Smooth muscle cell (in vitro differentiated cells): ENCODE measurements at regions not wholly inside any gene's neighbourhood (a gene's known extent, or its start where the extent isn't known, plus 50 kb on each side); places are given as distances from the start of the nearest gene placed in this dataset.
"Not testable (repeated sequence)": the region's sequence is repeated elsewhere in the genome, so short reads cannot be mapped to it uniquely, and the experiment has no call there.

Source experiments
- DNase-seq: peaks from one replicate; lab custom pipeline; 2025; ENCODE audit not compliant: unreplicated experiment; lab: John Stamatoyannopoulos, UW
- H2AFZ ChIP-seq: fragments of 200-600 bp; sonication (generic); 2 replicates; pipeline ENCODE4 v1.6.0; 2016; ENCODE audit warnings: antibody characterized with exemption, low read depth, mild to moderate bottlenecking
- H3F3A ChIP-seq: fragments of 200-600 bp; sonication (generic); 2 replicates; pipeline ENCODE4 v1.6.0; 2017; ENCODE audit warnings: antibody characterized with exemption, low read depth
- H3K27ac ChIP-seq: fragments of 200-600 bp; sonication (generic); 2 replicates; pipeline ENCODE4 v1.5.1; 2016; ENCODE audit warnings: low read depth, mild to moderate bottlenecking
- H3K27me3 ChIP-seq: fragments of 200-600 bp; sonication (generic); 2 replicates; pipeline ENCODE4 v1.6.1; 2016; ENCODE audit warnings: low read depth, mild to moderate bottlenecking
- H3K36me3 ChIP-seq: fragments of 200-600 bp; sonication (generic); 2 replicates; pipeline ENCODE4 v1.5.1; 2016; ENCODE audit warnings: low read depth
- H3K4me1 ChIP-seq: fragments of 200-600 bp; sonication (generic); 2 replicates; pipeline ENCODE4 v1.5.1; 2016; ENCODE audit warnings: low read depth
- H3K4me2 ChIP-seq: fragments of 200-600 bp; sonication (generic); 2 replicates; pipeline ENCODE4 v1.6.0; 2016; ENCODE audit warnings: mild to moderate bottlenecking
- H3K4me3 ChIP-seq: fragments of 200-600 bp; sonication (generic); 2 replicates; pipeline ENCODE4 v1.5.1; 2016; ENCODE audit warnings: mild to moderate bottlenecking
- H3K79me2 ChIP-seq: fragments of 200-600 bp; sonication (generic); 2 replicates; pipeline ENCODE4 v1.6.0; 2016; ENCODE audit warnings: low read depth, mild to moderate bottlenecking
- H3K9ac ChIP-seq: fragments of 200-600 bp; sonication (generic); 2 replicates; pipeline ENCODE4 v1.6.0; 2016; ENCODE audit warnings: low read depth
- H3K9me3 ChIP-seq: fragments of 200-600 bp; sonication (generic); replicated peaks from 2 replicates; pipeline ENCODE4 v1.5.1; 2016; ENCODE audit warnings: low read depth
- H4K20me1 ChIP-seq: fragments of 200-600 bp; sonication (generic); 2 replicates; pipeline ENCODE4 v1.6.0; 2016; ENCODE audit warnings: low read depth
- WGBS: methylation state at CpG from one replicate; pipeline ENCODE4 v1.1.7; 2016; ENCODE audit warnings: low lambda C conversion rate; 5-methylcytosine and 5-hydroxymethylcytosine counted together
- TF ChIP-seq, protein P1 (sequence below): fragments of 200-600 bp; sonication (generic); IDR thresholded peaks from 2 replicates; pipeline ENCODE4 v1.5.1; 2017; ENCODE audit warnings: borderline replicate concordance, mild to moderate bottlenecking, antibody characterized with exemption; ENCODE audit not compliant: insufficient read depth, poor library complexity, severe bottlenecking

- H3K27me3 ChIP-seq = no peaks in the 10 kb centered on the region
- WGBS = 71% methylated on average over 2 of the region's 2 CpGs
Measured at GRCh38 chr9:24793787-24794186, 248.1 kb upstream of the IZUMO3 start.

DNA sequence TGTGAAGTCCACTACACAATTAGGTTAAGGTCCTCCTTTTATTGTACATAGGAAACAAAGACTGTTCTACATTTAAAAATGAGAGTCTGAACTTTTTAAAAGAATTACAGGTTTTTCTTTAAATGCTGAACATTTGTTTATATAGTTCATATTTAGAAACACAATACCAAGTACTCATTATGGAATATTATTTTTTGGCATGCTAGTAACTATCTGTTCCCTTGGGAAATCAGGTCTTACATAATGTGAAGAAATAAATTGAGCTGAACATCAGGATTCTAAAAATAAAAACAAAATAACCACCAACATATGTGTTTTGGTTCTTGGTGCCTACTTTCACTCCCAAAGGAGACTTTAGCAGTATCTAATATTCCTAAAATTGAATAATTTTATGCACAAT lies 230.5 kb upstream of the IZUMO3 start:
- DNase-seq = no peak
- Histone ChIP-seq H4K20me1 (no peaks in the 10 kb centered on the region), H3K4me1 (no peaks in the 10 kb centered on the region), H3K27me3 (no peaks in the 10 kb centered on the region), H3K9me3 (no peaks in the 10 kb centered on the region), H3F3A (no peaks in the 10 kb centered on the region), H2AFZ (no peak overlapping the region), H3K79me2 (no peaks in the 10 kb centered on the region), H3K36me3 (no peaks in the 10 kb centered on the region), H3K4me3 (no peak overlapping the region), H3K4me2 (no peak overlapping the region), H3K27ac (no peak overlapping the region), H3K9ac (no peak overlapping the region)
- TF ChIP-seq, protein P1, sequence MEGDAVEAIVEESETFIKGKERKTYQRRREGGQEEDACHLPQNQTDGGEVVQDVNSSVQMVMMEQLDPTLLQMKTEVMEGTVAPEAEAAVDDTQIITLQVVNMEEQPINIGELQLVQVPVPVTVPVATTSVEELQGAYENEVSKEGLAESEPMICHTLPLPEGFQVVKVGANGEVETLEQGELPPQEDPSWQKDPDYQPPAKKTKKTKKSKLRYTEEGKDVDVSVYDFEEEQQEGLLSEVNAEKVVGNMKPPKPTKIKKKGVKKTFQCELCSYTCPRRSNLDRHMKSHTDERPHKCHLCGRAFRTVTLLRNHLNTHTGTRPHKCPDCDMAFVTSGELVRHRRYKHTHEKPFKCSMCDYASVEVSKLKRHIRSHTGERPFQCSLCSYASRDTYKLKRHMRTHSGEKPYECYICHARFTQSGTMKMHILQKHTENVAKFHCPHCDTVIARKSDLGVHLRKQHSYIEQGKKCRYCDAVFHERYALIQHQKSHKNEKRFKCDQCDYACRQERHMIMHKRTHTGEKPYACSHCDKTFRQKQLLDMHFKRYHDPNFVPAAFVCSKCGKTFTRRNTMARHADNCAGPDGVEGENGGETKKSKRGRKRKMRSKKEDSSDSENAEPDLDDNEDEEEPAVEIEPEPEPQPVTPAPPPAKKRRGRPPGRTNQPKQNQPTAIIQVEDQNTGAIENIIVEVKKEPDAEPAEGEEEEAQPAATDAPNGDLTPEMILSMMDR = no peak

More at GRCh38 chr9:24793787-24794186, 248.1 kb upstream of the IZUMO3 start:
- Histone ChIP-seq H3K36me3 (no peaks in the 10 kb centered on the region), H3K4me3 (no peak overlapping the region), H3F3A (no peaks in the 10 kb centered on the region), H3K4me2 (no peak overlapping the region), H3K9me3 (no peaks in the 10 kb centered on the region), H2AFZ (no peak overlapping the region), H4K20me1 (no peaks in the 10 kb centered on the region), H3K9ac (no peak overlapping the region), H3K27ac (no peak overlapping the region), H3K79me2 (no peaks in the 10 kb centered on the region), H3K4me1 (no peaks in the 10 kb centered on the region)
- TF ChIP-seq, protein P1 = no peak
- no peak for DNase-seq

GRCh38 chr9:24774199-24774598 lies 228.5 kb upstream of the IZUMO3 start:
- H3K27me3 ChIP-seq, H3K9ac ChIP-seq, H3K79me2 ChIP-seq, H3K27ac ChIP-seq, H3F3A ChIP-seq, H3K9me3 ChIP-seq, H3K36me3 ChIP-seq, H3K4me1 ChIP-seq, DNase-seq, H2AFZ ChIP-seq, H4K20me1 ChIP-seq, H3K4me3 ChIP-seq, H3K4me2 ChIP-seq: not testable (repeated sequence)
- 89% methylated on average over 8 of the region's 8 CpGs for WGBS

DNA sequence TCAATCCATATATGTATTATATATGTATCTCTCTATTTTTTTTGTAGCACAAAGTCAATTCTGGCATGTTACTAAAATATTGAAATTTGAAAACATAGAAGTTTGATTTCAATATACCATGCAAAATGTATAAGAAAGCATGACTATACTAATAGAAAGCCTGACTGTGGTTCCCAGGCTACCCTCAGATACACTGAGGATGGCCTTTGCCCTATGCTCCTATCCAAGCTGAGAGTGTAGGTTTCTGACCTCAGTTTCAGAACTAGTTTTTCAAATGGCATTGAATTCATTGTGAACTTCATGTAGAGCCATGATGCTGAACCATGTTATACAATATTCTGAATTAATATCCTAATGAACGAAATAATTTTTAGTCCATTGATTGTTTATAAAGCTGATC lies 220.4 kb upstream of the IZUMO3 start:
- 89% methylated on average over 1 of the region's 1 CpG for WGBS
- DNase-seq = no peak
- no peaks in the 10 kb centered on the region for H3K9me3 ChIP-seq
- no peaks in the 10 kb centered on the region for H3K36me3 ChIP-seq
- no peak overlapping the region for H3K4me3 ChIP-seq
- H3K9ac ChIP-seq = no peak overlapping the region
- H3K79me2 ChIP-seq = no peaks in the 10 kb centered on the region
- no peaks in the 10 kb centered on the region for H3K27me3 ChIP-seq
- no peaks in the 10 kb centered on the region for H3K4me1 ChIP-seq
- H4K20me1 ChIP-seq = no peaks in the 10 kb centered on the region
- no peak overlapping the region for H3K4me2 ChIP-seq
- no peak overlapping the region for H2AFZ ChIP-seq
- TF ChIP-seq, protein P1 = no peak
- no peaks in the 10 kb centered on the region for H3F3A ChIP-seq
- no peak overlapping the region for H3K27ac ChIP-seq
